NB4 (cell line): ENCODE measurements at regions not wholly inside any gene's neighbourhood (a gene's known extent, or its start where the extent isn't known, plus 50 kb on each side); places are given as distances from the start of the nearest gene placed in this dataset.

Experiments used
- POLR2A ChIP-seq: IDR thresholded peaks from 2 replicates; pipeline ENCODE4 v1.6.1; 2011; ENCODE audit warnings: mild to moderate bottlenecking; ENCODE audit not compliant: insufficient read length; ENCODE audit errors: extremely low read depth
- TF ChIP-seq, protein P1 (sequence below): IDR thresholded peaks from one replicate; pipeline ENCODE4 v1.5.1; 2012; ENCODE audit warnings: low read depth, low read length
- TF ChIP-seq, protein P2 (sequence below): IDR thresholded peaks from 2 replicates; pipeline ENCODE4 v1.6.1; 2011; ENCODE audit warnings: low read depth, low read length

DNA sequence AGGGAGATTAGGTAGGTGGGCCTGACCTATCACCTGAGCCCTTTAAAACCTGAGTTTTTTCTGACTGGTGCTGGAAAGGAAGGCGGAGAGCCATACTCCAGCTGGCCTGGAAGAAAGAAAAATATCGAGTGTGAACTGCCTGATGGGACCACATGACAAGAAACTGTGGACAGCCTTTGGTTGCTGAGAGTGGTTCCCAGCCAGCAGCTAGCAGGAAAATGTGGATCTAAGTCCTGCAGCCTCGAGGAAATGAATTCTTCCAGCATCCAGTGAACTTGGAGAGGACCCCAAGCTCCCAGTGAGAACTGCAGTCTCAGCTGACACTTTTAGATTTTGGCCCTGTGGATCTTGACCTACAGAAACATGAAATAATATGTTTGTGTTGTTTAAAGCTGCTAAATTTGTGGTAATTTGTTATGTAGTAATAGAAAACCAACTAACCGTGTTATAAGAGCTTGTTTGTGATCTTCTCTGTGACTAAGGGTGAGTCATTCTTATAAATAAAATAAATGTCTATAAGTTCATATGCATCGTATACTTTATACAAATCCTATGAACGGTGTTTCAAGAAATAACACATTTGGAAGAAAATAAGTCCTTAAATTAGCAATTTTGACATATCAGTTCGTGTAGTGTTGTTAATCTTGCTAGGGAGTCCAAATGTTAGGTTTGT lies 359.6 kb downstream of the BMP4 start:
- TF ChIP-seq, protein P1, sequence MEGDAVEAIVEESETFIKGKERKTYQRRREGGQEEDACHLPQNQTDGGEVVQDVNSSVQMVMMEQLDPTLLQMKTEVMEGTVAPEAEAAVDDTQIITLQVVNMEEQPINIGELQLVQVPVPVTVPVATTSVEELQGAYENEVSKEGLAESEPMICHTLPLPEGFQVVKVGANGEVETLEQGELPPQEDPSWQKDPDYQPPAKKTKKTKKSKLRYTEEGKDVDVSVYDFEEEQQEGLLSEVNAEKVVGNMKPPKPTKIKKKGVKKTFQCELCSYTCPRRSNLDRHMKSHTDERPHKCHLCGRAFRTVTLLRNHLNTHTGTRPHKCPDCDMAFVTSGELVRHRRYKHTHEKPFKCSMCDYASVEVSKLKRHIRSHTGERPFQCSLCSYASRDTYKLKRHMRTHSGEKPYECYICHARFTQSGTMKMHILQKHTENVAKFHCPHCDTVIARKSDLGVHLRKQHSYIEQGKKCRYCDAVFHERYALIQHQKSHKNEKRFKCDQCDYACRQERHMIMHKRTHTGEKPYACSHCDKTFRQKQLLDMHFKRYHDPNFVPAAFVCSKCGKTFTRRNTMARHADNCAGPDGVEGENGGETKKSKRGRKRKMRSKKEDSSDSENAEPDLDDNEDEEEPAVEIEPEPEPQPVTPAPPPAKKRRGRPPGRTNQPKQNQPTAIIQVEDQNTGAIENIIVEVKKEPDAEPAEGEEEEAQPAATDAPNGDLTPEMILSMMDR = no peak
- no peak for TF ChIP-seq POLR2A
- TF ChIP-seq, protein P2, sequence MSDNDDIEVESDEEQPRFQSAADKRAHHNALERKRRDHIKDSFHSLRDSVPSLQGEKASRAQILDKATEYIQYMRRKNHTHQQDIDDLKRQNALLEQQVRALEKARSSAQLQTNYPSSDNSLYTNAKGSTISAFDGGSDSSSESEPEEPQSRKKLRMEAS = no peak
